Spinal cord (tissue), 9 donors: ENCODE measurements at regions not wholly inside any gene's neighbourhood (a gene's known extent, or its start where the extent isn't known, plus 50 kb on each side); places are given as distances from the start of the nearest gene placed in this dataset.

Experiments
- DNase-seq, 6 donors: peaks; one replicate each; pipeline versions ENCODE4 v3.0.0 to v3.0.0-alpha.2; 2013 to 2015; ENCODE audit warnings: low spot score in 6 of 6, low read depth in 4 of 6
- H3K27ac ChIP-seq: one replicate; pipeline ENCODE4 v1.5.1; 2013; ENCODE audit warnings: low read depth, low read length, control low read depth
- H3K27me3 ChIP-seq: one replicate; pipeline ENCODE4 v1.6.1; 2013; ENCODE audit warnings: low read length; ENCODE audit not compliant: control insufficient read depth, insufficient read depth
- H3K36me3 ChIP-seq: one replicate; pipeline ENCODE4 v1.6.1; 2013; ENCODE audit warnings: low read length; ENCODE audit not compliant: control insufficient read depth, insufficient read depth
- H3K4me1 ChIP-seq: one replicate; pipeline ENCODE4 v1.6.1; 2013; ENCODE audit warnings: low read length; ENCODE audit not compliant: control insufficient read depth, insufficient read depth
- H3K4me3 ChIP-seq: one replicate; pipeline ENCODE4 v1.5.1; 2013; ENCODE audit warnings: low read depth, low read length, control low read depth
- H3K9me3 ChIP-seq: one replicate; pipeline ENCODE4 v1.6.1; 2013; ENCODE audit warnings: low read length; ENCODE audit not compliant: control insufficient read depth, insufficient read depth
- WGBS: methylation state at CpG from one replicate; pipeline ENCODE4 v1.1.5; 2013; ENCODE audit warnings: missing lambda C conversion rate; ENCODE audit not compliant: insufficient coverage; 5-methylcytosine and 5-hydroxymethylcytosine counted together
- donor health status: healthy.

DNA sequence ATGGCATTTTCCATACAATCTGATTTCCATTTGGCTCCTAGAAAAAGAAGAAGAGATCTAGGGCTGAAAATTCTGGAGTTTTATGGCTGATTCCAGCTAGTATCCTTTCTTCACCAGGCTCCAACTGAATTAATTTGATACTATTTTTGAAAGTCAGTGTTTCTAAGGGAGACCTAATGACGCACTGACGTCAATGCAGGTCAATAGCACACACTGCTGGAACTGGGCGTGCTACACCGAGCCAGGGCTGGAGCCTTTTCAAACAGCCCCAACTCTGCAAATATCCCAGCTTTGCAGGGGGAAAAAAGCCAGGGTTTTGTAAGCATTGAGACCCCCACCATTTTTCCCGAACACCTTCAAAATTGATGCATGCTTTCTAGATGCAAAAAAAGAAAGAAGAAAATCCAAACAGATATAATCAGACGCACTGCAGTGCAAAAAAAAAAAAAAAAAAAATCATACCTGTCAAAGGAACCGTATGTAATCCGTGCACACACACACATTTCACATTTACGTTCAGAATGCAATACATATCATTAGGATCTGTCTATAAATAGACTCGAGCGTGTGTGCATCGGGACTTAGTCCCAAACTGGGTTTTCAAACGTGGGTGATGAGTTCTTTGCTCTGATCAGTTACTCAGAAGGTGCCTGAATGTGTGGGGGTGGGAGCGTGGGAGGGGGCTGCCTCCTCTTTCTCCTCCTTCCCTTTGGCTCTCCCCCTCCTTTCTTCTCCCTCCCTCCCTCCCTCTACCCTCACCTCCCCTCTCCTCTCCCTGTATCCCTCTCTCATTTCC, 124.5 kb upstream of the HSD17B12 start:
- Histone ChIP-seq H3K27ac (no peak overlapping the region), H3K27me3 (peaks cover 7% of the 10 kb centered on the region), H3K9me3 (no peaks in the 10 kb centered on the region), H3K4me3 (peak overlapping the region; percentile 26), H3K36me3 (no peaks in the 10 kb centered on the region), H3K4me1 (peaks cover 31% of the 10 kb centered on the region)
- 0% methylated on average over 4 of the region's 14 CpGs for WGBS
- DNase-seq = peak in 2 of 6 donors; percentile 83 to 90

DNA sequence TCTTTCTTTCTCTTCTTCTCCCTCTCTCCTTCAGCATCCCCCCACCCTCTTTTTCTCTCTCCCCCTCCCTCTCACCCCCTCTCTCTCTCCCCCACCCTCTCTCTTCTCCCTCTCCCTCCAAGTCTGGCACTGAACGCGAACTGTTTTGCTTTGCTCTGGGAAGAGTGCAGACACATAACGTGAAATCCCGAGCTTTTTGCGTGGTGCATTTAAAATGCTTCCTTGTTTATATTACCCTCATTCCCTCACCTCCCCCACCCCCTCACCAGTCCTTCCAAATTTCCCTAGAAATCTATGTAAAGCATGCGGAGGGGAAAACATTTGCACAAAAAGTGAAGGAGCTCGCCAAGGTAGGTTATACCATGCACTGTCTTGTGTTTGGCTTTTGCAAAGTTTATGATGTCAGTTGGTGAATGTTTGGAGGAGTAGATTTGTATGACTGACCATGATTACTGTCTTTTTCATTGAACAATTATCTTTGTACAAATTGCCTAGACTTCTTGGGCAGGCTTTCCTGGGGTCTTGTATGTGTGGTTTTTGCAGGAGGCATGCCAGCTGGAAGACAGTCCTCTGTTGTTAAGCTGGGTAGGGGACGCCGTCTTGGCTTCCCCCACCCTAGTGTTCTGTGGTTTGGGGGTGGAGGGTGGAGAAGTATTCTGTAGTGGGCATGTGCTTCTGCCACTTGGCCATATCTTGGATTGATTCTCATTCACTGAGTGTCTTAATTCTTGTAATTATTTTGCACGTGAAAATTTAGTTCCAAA, 123.7 kb upstream of the HSD17B12 start:
- Histone ChIP-seq H3K4me3 (peak overlapping the region; percentile 26), H3K36me3 (no peaks in the 10 kb centered on the region), H3K4me1 (peaks cover 31% of the 10 kb centered on the region), H3K9me3 (no peaks in the 10 kb centered on the region), H3K27me3 (peaks cover 7% of the 10 kb centered on the region), H3K27ac (peak overlapping the region; percentile 8)
- 8% methylated on average over 6 of the region's 10 CpGs for WGBS
- DNase-seq = peak in 2 of 6 donors; percentile 65 to 79

DNA sequence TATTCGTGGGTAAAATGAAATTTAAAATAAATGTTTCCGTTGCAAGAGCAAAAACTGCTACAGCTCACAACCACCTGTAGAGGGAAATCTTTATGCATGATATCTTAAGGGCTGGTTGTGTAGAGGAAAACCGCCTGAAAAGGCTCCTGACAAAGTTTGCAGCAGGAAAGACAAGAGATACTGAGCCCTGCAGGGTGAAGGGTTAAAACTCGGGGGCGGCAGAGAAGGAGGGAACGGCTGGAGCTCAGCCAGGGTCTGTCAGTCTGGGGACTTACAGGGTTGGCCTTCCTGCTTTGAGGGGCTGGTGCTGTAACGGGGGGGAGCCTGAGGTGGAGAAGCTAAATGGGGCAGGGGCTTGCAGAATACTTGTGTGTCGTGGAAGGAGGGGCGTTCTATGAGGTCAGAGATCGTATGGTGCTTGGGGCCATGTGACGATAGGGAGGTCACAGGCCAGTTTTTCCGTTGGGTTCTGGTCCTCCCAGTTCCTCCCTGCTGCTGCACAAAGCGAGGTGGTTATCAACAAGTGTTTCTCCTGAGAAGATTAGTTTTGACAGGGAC, 122.9 kb upstream of the HSD17B12 start:
- H3K36me3 ChIP-seq = no peaks in the 10 kb centered on the region
- peaks cover 31% of the 10 kb centered on the region for H3K4me1 ChIP-seq
- H3K27me3 ChIP-seq = peaks cover 7% of the 10 kb centered on the region
- 3% methylated on average over 11 of the region's 13 CpGs for WGBS
- H3K9me3 ChIP-seq = no peaks in the 10 kb centered on the region
- peak overlapping the region; percentile 10 for H3K27ac ChIP-seq
- peak in 2 of 6 donors; percentile 59 to 70 for DNase-seq
- H3K4me3 ChIP-seq = peak overlapping the region; percentile 26

DNA sequence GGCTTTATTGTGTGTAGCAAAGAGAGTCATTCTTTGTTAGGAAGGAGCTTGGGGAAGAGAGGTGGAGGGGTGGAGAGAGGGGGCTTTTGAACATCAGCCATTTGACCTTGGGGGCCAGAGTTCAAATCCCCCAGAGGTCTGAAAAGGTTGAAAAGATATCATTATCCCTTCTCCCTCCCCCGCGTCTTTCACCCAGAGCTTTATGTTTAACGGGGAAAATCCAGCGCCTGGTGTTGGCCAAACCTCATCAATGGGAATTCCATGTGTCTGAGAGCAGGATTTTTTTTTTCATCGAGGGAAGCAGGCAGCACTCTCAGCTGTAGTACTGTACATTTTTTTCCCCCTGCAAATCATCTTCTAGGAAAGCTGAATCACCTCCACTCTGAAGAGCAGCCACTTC, 122.4 kb upstream of the HSD17B12 start:
- Histone ChIP-seq H3K4me3 (peak overlapping the region; percentile 26), H3K27ac (no peak overlapping the region), H3K36me3 (no peaks in the 10 kb centered on the region), H3K27me3 (peaks cover 7% of the 10 kb centered on the region), H3K9me3 (no peaks in the 10 kb centered on the region), H3K4me1 (peaks cover 31% of the 10 kb centered on the region)
- no CpG with 5 or more reads among the region's 5 CpGs for WGBS
- peak in 1 of 6 donors; percentile 20 for DNase-seq

DNA sequence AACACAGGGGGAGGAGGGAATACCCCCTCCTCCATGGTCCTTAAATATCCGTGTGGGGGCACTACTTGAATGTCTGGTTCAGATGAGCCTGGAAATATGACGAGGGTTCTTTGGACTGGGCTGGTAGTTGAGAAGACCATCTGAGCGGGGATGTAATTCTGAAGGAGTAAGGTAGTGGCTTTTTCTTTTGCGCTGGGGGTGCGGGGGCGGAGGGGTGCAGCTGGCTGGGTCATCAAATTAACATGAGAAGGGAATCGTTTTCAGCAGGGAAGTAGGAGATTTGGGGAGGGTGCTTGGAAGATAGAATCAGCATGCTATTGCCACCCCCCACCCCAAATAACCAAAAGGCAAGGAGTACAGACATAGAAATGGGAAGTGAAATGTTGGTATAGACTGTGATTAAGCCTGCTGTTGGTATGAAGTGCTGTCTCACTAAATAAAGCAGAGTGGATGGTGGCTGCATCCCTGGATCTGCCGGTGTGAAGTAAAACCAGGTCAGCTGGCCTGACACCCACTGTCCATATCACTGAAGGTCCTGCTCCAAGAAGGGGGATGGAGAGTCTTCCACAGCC, 121.9 kb upstream of the HSD17B12 start:
- 20% methylated on average over 3 of the region's 8 CpGs for WGBS

DNA sequence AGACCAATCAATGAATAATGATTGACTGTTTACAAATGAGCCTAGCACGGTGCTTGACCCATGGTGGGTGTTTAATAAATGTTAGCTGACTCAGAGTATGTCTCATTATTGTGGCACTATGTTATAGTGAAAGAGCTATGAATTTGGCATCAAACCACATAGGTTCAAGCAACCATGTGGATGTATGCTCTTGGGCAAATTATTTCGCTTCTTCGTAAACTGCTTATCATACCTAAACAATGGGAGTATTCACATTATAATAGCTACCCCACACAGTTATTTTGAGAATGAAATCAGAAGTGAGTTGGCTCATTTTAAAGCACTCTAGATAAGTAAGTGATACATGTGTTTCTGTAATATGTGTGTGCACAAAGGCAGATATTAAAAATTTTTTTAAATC, 118.7 kb upstream of the HSD17B12 start:
- H3K27ac ChIP-seq = no peak overlapping the region

More for the DNA sequence above, 121.9 kb upstream of the HSD17B12 start:
- Histone ChIP-seq H3K27ac (no peak overlapping the region), H3K27me3 (peaks cover 7% of the 10 kb centered on the region), H3K36me3 (no peaks in the 10 kb centered on the region), H3K4me3 (no peak overlapping the region), H3K9me3 (no peaks in the 10 kb centered on the region), H3K4me1 (peaks cover 27% of the 10 kb centered on the region)
- no peak for DNase-seq

DNA sequence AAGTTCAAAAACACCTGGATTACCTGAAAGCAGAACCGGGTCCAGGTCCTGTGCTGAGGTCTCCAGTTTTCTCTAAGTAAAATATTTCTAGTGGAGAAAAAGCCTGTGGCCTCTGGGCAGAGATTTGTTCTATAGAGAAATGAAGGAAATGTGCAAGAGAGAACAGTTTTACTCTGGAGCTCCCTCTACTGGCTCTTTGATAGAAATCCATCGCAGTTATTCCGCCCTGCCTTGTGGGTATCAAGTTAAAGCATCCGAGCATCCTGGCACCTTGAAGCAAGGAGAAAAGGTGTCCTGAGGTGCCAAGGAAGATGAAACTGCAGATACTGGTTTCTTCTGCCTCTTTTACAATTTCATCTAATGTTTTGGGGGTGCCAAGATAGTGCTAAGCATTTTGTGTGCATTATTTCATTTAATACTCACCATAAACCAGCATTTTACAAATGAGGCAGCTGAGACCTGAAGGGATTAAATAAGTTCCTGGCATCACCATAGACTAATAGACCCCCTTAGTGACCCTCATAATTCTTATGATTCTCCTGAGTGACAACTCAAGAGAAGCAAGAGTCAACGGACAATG, 113.1 kb upstream of the HSD17B12 start:
- Histone ChIP-seq H3K27me3 (peaks cover 3% of the 10 kb centered on the region), H3K4me1 (no peaks in the 10 kb centered on the region), H3K27ac (no peak overlapping the region), H3K9me3 (no peaks in the 10 kb centered on the region), H3K36me3 (no peaks in the 10 kb centered on the region), H3K4me3 (no peak overlapping the region)
- 0% methylated on average over 3 of the region's 5 CpGs for WGBS
- peak in 2 of 6 donors; percentile 85 to 93 for DNase-seq

More for the DNA sequence above, 118.7 kb upstream of the HSD17B12 start:
- Histone ChIP-seq H3K9me3 (no peaks in the 10 kb centered on the region), H3K4me1 (peaks cover 19% of the 10 kb centered on the region), H3K36me3 (no peaks in the 10 kb centered on the region), H3K4me3 (no peak overlapping the region), H3K27me3 (peaks cover 7% of the 10 kb centered on the region)
- 75% methylated on average over 1 of the region's 3 CpGs for WGBS
- no peak for DNase-seq

DNA sequence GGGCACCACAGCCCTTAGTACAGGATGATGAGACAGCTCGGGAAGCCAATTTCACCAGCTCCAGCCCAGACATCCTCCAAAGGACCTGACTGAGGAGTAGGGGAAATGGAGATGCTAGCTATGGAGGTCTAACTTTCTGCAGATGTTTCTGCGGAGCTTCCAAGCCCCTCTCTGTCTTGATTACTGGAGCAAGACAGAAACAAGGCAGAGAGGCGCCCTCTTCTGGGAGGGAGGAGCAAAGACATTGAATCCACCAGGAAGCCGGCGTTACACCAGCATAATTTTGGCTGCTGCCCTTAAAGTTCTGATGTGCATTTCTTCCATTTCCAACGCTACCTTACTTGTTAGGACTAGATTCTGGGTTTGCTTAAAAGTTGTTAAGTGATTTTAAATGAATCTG, 107.3 kb upstream of the HSD17B12 start:
- Histone ChIP-seq H3K9me3 (no peaks in the 10 kb centered on the region), H3K36me3 (no peaks in the 10 kb centered on the region), H3K4me1 (peaks cover 25% of the 10 kb centered on the region), H3K27ac (no peak overlapping the region), H3K4me3 (no peak overlapping the region), H3K27me3 (peaks cover 30% of the 10 kb centered on the region)
- WGBS = 17% methylated on average over 2 of the region's 6 CpGs
- DNase-seq = peak in 1 of 6 donors; percentile 69

DNA sequence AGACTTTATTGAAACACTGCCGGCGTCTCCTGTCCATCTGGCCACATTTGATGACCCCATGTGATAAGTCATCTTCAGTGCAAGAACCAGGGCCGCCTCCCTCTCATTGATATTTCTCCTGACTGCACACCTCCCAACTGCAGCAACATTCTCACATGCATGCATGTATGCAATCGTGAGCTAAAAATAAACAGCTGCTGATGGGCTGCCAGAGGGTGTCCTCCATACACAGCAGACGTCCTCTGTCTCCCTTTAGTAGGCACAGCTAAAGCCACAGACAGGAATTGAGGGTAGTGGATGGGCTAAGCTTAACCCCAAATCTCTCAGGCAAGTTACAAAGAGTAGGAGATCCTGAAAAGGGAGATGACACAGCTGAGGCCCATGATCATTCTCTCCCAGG, 106.7 kb upstream of the HSD17B12 start:
- no peaks in the 10 kb centered on the region for H3K9me3 ChIP-seq
- H3K36me3 ChIP-seq = no peaks in the 10 kb centered on the region
- no peak overlapping the region for H3K4me3 ChIP-seq
- peaks cover 37% of the 10 kb centered on the region for H3K27me3 ChIP-seq
- WGBS = 69% methylated on average over 3 of the region's 5 CpGs
- H3K27ac ChIP-seq = no peak overlapping the region
- peaks cover 30% of the 10 kb centered on the region for H3K4me1 ChIP-seq
- DNase-seq = peak in 1 of 6 donors; percentile 49
